Left lobe of liver (tissue), 2 donors: ENCODE measurements at regions not wholly inside any gene's neighbourhood (a gene's known extent, or its start where the extent isn't known, plus 50 kb on each side); places are given as distances from the start of the nearest gene placed in this dataset.

Experiments used
- ATAC-seq: fragments of 200-7000 bp; cut with Tn5 transposase; one replicate; pipeline ENCODE4 v1.9.1; 2020; ENCODE audit warnings: mild to moderate bottlenecking, moderate library complexity
- DNase-seq: peaks from one replicate; pipeline ENCODE4 v3.0.0-alpha.2; 2020; ENCODE audit warnings: low spot score
- donor health status: DM: no; HTN: no; CAD: no; lungs with moderate emphysema.
- donor health status: DM: no; HTN: yes; CAD: no.

- DNase-seq = no peak
- no peak for ATAC-seq
These were observed 1038.8 kb downstream of the AGBL1 start for GRCh38 chr15:87118435-87118834.

- DNase-seq = no peak
- no peak for ATAC-seq
These were observed 1036.1 kb downstream of the AGBL1 start for GRCh38 chr15:87115795-87116194.

- ATAC-seq = no peak
- DNase-seq = no peak
These were observed 1020.2 kb downstream of the AGBL1 start for GRCh38 chr15:87099916-87100315.

- no peak for ATAC-seq
- DNase-seq = no peak
These were observed 1009.9 kb downstream of the AGBL1 start for GRCh38 chr15:87089551-87089950.

GRCh38 chr15:87083201-87083600, 1003.5 kb downstream of the AGBL1 start:
- ATAC-seq (no peak), DNase-seq (no peak)

DNA sequence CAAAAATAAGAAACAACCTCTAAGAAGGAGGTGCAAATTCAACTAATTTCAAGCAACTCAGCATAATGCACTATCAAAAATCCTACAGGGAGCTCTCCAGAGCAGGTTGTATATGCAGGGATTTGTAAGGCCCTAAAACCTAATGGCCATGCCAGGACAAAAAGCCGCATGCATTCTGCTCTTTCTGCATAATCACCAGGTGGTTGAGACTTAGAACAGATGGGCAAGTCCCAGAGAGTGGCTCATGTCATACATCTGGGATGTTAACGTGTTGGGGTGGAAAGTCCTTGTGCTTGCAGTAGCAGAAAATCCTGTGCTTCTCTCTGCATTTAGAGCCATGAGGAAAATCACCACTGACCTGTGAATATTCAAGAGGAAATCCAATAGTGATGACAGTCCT, 1002.9 kb downstream of the AGBL1 start:
- ATAC-seq (no peak), DNase-seq (no peak)

- DNase-seq (no peak), ATAC-seq (no peak)
These were observed 1000.9 kb downstream of the AGBL1 start for GRCh38 chr15:87080547-87080946.
